GM23338 (cell line): ENCODE measurements at regions not wholly inside any gene's neighbourhood (a gene's known extent, or its start where the extent isn't known, plus 50 kb on each side); places are given as distances from the start of the nearest gene placed in this dataset.

Experiments
- ATAC-seq: fragments of 200-7000 bp; cut with Tn5 transposase; 3 replicates; pipeline ENCODE4 v1.9.1; 2020
- DNase-seq: peaks from one replicate; pipeline ENCODE4 v3.0.0-alpha.2; 2015; ENCODE audit warnings: low spot score
- H2AFZ ChIP-seq: fragments of 200-600 bp; sonication (generic); 2 replicates; pipeline ENCODE4 v1.8.0; 2016; ENCODE audit warnings: antibody characterized with exemption, mild to moderate bottlenecking, moderate library complexity
- H3F3A ChIP-seq: fragments of 200-600 bp; sonication (generic); replicated peaks from 2 replicates; pipeline ENCODE4 v1.8.0; 2017; ENCODE audit warnings: antibody characterized with exemption, mixed run types, low read depth
- H3K27ac ChIP-seq: fragments of 200-600 bp; sonication (generic); 2 replicates; pipeline ENCODE4 v1.6.1; 2016; ENCODE audit warnings: low read depth
- H3K27me3 ChIP-seq: fragments of 200-600 bp; sonication (generic); 2 replicates; pipeline ENCODE4 v1.8.0; 2016; ENCODE audit warnings: mild to moderate bottlenecking, mixed run types, moderate library complexity; ENCODE audit not compliant: insufficient read depth
- H3K36me3 ChIP-seq: fragments of 200-600 bp; sonication (generic); 2 replicates; pipeline ENCODE4 v1.8.0; 2016; ENCODE audit warnings: mild to moderate bottlenecking; ENCODE audit not compliant: insufficient read depth
- H3K4me1 ChIP-seq: fragments of 200-600 bp; sonication (generic); 2 replicates; pipeline ENCODE4 v1.8.0; 2016; ENCODE audit warnings: mild to moderate bottlenecking, moderate library complexity; ENCODE audit not compliant: insufficient read depth
- H3K4me2 ChIP-seq: fragments of 200-600 bp; sonication (generic); 2 replicates; pipeline ENCODE4 v1.7.1; 2017; ENCODE audit warnings: mixed run types
- H3K4me3 ChIP-seq: fragments of 200-600 bp; sonication (generic); 2 replicates; pipeline ENCODE4 v1.6.1; 2016; ENCODE audit warnings: mixed run types
- H3K79me2 ChIP-seq: fragments of 200-600 bp; sonication (generic); replicated peaks from 2 replicates; pipeline ENCODE4 v1.8.0; 2017; ENCODE audit warnings: mild to moderate bottlenecking; ENCODE audit not compliant: insufficient read depth
- H3K9me2 ChIP-seq: fragments of 200-600 bp; sonication (generic); 2 replicates; pipeline ENCODE4 v1.8.0; 2017; ENCODE audit not compliant: insufficient read depth
- H4K20me1 ChIP-seq: fragments of 200-600 bp; sonication (generic); replicated peaks from 2 replicates; pipeline ENCODE4 v1.8.0; 2017; ENCODE audit warnings: mild to moderate bottlenecking; ENCODE audit not compliant: insufficient read depth
- H3K27ac Mint-ChIP-seq: 2 replicates; pipeline ENCODE4 v1.8.0; 2020; ENCODE audit warnings: inconsistent platforms, mild to moderate bottlenecking, moderate library complexity, mixed read lengths
- H3K27me3 Mint-ChIP-seq: 3 replicates; pipeline ENCODE4 v1.8.0; 2022; ENCODE audit warnings: low read depth, mild to moderate bottlenecking, moderate library complexity, mixed read lengths, inconsistent platforms; ENCODE audit not compliant: insufficient read depth, poor library complexity
- H3K36me3 Mint-ChIP-seq: 3 replicates; pipeline ENCODE4 v1.8.0; 2021; ENCODE audit warnings: low read depth, mild to moderate bottlenecking, inconsistent platforms, moderate library complexity, mixed read lengths
- H3K4me1 Mint-ChIP-seq: 3 replicates; pipeline ENCODE4 v1.8.0; 2020; ENCODE audit warnings: mild to moderate bottlenecking, inconsistent platforms, mixed read lengths
- H3K4me3 Mint-ChIP-seq: 3 replicates; pipeline ENCODE4 v1.8.0; 2021; ENCODE audit warnings: moderate library complexity, mild to moderate bottlenecking, inconsistent platforms, mixed read lengths
- H3K9me3 Mint-ChIP-seq: 3 replicates; pipeline ENCODE4 v1.8.0; 2020; ENCODE audit warnings: moderate library complexity, mild to moderate bottlenecking, inconsistent platforms, mixed read lengths
- CREB1 ChIP-seq: fragments of 250-450 bp; sonication (Bioruptor Pico); IDR thresholded peaks from 2 replicates; pipeline ENCODE4 v1.5.0; 2020; ENCODE audit warnings: low read depth, mild to moderate bottlenecking, moderate library complexity
- ETS1 ChIP-seq: IDR thresholded peaks from 2 replicates; pipeline ENCODE4 v1.6.1; 2016; ENCODE audit warnings: antibody characterized with exemption
- JUNB ChIP-seq: IDR thresholded peaks from one replicate; pipeline ENCODE4 v1.6.1; 2016; ENCODE audit warnings: antibody characterized with exemption; ENCODE audit not compliant: unreplicated experiment
- NANOG ChIP-seq: IDR thresholded peaks from 2 replicates; pipeline ENCODE4 v1.6.1; 2016; ENCODE audit warnings: antibody characterized with exemption, borderline replicate concordance
- POLR2AphosphoS5 ChIP-seq: IDR thresholded peaks from 2 replicates; pipeline ENCODE4 v1.6.1; 2016; ENCODE audit warnings: antibody characterized with exemption, low read depth
- STAT1 ChIP-seq: IDR thresholded peaks from one replicate; pipeline ENCODE4 v1.6.1; 2016; ENCODE audit warnings: antibody characterized with exemption; ENCODE audit not compliant: unreplicated experiment
- TF ChIP-seq, protein P1 (sequence below), 2 experiments: fragments of 200-600 bp in 1 of 2; sonication (generic) in 1 of 2; conservative IDR thresholded peaks; 2 replicates each; pipeline versions ENCODE4 v1.5.1 to v1.6.1; 2016 to 2017; ENCODE audit warnings: antibody characterized with exemption in 2 of 2, low read depth in 2 of 2, mild to moderate bottlenecking in 2 of 2, moderate library complexity in 1 of 2

DNA sequence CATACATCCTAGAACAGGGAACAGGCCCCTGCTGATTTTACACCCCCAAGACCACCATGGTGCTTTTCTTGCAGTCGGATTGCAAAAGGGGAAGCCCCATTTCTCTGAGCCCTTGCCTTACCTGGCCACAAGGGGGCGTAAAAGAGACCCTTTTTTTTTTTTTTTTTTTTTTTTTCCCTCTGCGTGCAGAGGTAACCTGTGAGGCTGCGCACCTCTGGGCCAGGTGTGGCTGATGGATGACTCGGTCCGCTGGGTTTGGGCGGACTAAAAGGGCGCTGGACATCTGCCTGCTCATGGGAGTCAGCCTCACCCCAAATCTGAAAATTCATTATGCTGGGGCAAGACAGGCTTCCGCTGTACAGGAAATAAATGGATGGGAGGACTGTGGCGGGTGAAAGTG, 281.0 kb downstream of the CBLN1 start:
- no peaks in the 10 kb centered on the region for H3K27me3 ChIP-seq
- Mint-ChIP-seq H3K9me3 (no peaks in the 10 kb centered on the region), H3K4me3 (no peak overlapping the region), H3K27me3 (peaks cover 2% of the 10 kb centered on the region), H3K4me1 (peaks cover 18% of the 10 kb centered on the region), H3K36me3 (no peaks in the 10 kb centered on the region), H3K27ac (no peak overlapping the region)
- H3K4me2 ChIP-seq: no peak overlapping the region
- H2AFZ ChIP-seq: peak overlapping the region; percentile 82; the same call in 1 of the 2 replicates
- H3K9me2 ChIP-seq: no peaks in the 10 kb centered on the region; the same call in 1 of the 2 replicates
- DNase-seq: peak; percentile 75
- no peaks in the 10 kb centered on the region for H3K79me2 ChIP-seq
- H3K36me3 ChIP-seq: no peaks in the 10 kb centered on the region
- no peaks in the 10 kb centered on the region for H4K20me1 ChIP-seq
- ATAC-seq: peak; percentile 86
- no peak overlapping the region for H3K27ac ChIP-seq
- no peak overlapping the region for H3K4me3 ChIP-seq
- peaks cover 6% of the 10 kb centered on the region; the same call in 1 of the 2 replicates for H3K4me1 ChIP-seq
- H3F3A ChIP-seq: no peaks in the 10 kb centered on the region
- TF ChIP-seq NANOG: no peak
- TF ChIP-seq, protein P1, sequence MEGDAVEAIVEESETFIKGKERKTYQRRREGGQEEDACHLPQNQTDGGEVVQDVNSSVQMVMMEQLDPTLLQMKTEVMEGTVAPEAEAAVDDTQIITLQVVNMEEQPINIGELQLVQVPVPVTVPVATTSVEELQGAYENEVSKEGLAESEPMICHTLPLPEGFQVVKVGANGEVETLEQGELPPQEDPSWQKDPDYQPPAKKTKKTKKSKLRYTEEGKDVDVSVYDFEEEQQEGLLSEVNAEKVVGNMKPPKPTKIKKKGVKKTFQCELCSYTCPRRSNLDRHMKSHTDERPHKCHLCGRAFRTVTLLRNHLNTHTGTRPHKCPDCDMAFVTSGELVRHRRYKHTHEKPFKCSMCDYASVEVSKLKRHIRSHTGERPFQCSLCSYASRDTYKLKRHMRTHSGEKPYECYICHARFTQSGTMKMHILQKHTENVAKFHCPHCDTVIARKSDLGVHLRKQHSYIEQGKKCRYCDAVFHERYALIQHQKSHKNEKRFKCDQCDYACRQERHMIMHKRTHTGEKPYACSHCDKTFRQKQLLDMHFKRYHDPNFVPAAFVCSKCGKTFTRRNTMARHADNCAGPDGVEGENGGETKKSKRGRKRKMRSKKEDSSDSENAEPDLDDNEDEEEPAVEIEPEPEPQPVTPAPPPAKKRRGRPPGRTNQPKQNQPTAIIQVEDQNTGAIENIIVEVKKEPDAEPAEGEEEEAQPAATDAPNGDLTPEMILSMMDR (conservative IDR thresholded peaks at IDR 0.05; ENCODE audit: low read depth in 2 of 2): peak; percentile 66 to 74

GRCh38 chr16:48999508-48999907, 282.1 kb downstream of the CBLN1 start:
- H3F3A ChIP-seq: no peaks in the 10 kb centered on the region
- Mint-ChIP-seq H3K27ac (no peak overlapping the region), H3K9me3 (no peaks in the 10 kb centered on the region), H3K4me1 (peaks cover 18% of the 10 kb centered on the region), H3K27me3 (peaks cover 2% of the 10 kb centered on the region), H3K4me3 (no peak overlapping the region), H3K36me3 (no peaks in the 10 kb centered on the region)
- no peaks in the 10 kb centered on the region for H4K20me1 ChIP-seq
- H3K9me2 ChIP-seq: no peaks in the 10 kb centered on the region
- H3K4me3 ChIP-seq: no peak overlapping the region
- DNase-seq (no peak), ATAC-seq (no peak)
- H3K27ac ChIP-seq: no peak overlapping the region
- peaks cover 6% of the 10 kb centered on the region; the same call in 1 of the 2 replicates for H3K4me1 ChIP-seq
- H2AFZ ChIP-seq: peak overlapping the region; percentile 28; the same call in 1 of the 2 replicates
- no peak overlapping the region for H3K4me2 ChIP-seq
- TF ChIP-seq CREB1 (CRISPR knock-in tag) (no peak), STAT1 (no peak)
- TF ChIP-seq, protein P1 (conservative IDR thresholded peaks at IDR 0.05; ENCODE audit: low read depth in 2 of 2): no peak
- no peaks in the 10 kb centered on the region for H3K36me3 ChIP-seq
- H3K79me2 ChIP-seq: no peaks in the 10 kb centered on the region
- H3K27me3 ChIP-seq: no peaks in the 10 kb centered on the region

GRCh38 chr16:48999044-48999443, 282.6 kb downstream of the CBLN1 start:
- Mint-ChIP-seq H3K36me3 (no peaks in the 10 kb centered on the region), H3K4me3 (no peak overlapping the region), H3K4me1 (peaks cover 18% of the 10 kb centered on the region), H3K27me3 (peaks cover 2% of the 10 kb centered on the region), H3K27ac (no peak overlapping the region), H3K9me3 (no peaks in the 10 kb centered on the region)
- H3K4me2 ChIP-seq: no peak overlapping the region
- H3K79me2 ChIP-seq: no peaks in the 10 kb centered on the region
- ATAC-seq (peak; percentile 20; the same call in 2 of the 3 replicates), DNase-seq (no peak)
- no peaks in the 10 kb centered on the region for H3K9me2 ChIP-seq
- H3K36me3 ChIP-seq: no peaks in the 10 kb centered on the region
- H3K27ac ChIP-seq: no peak overlapping the region
- peak overlapping the region; percentile 28; the same call in 1 of the 2 replicates for H2AFZ ChIP-seq
- TF ChIP-seq JUNB (no peak), POLR2AphosphoS5 (no peak), ETS1 (no peak), NANOG (no peak)
- TF ChIP-seq, protein P1 (conservative IDR thresholded peaks at IDR 0.05; ENCODE audit: low read depth in 2 of 2): peak in 1 of 2 experiments; percentile 8; a peak in 1 of 4 replicates
- no peaks in the 10 kb centered on the region for H3F3A ChIP-seq
- no peaks in the 10 kb centered on the region for H3K27me3 ChIP-seq
- no peak overlapping the region for H3K4me3 ChIP-seq
- H3K4me1 ChIP-seq: peaks cover 6% of the 10 kb centered on the region; the same call in 1 of the 2 replicates
- H4K20me1 ChIP-seq: no peaks in the 10 kb centered on the region
